Breast epithelium (tissue), 3 donors: ENCODE measurements at regions not wholly inside any gene's neighbourhood (a gene's known extent, or its start where the extent isn't known, plus 50 kb on each side); places are given as distances from the start of the nearest gene placed in this dataset.
"Not testable (repeated sequence)": the region's sequence is repeated elsewhere in the genome, so short reads cannot be mapped to it uniquely, and the experiment has no call there.

Source experiments
- CTCF ChIP-seq, 3 donors: fragments of 450-650 bp; IDR thresholded peaks; one replicate each; pipeline ENCODE4 v1.5.1; 2016 to 2017; ENCODE audit warnings: antibody characterized with exemption in 3 of 3, mild to moderate bottlenecking in 3 of 3, moderate library complexity in 3 of 3
- POLR2A ChIP-seq: fragments of 450-650 bp; IDR thresholded peaks from one replicate; pipeline ENCODE4 v1.6.1; 2016; ENCODE audit warnings: antibody characterized with exemption, mild to moderate bottlenecking, moderate library complexity
- POLR2AphosphoS5 ChIP-seq, 3 donors: sonication (generic); formaldehyde crosslinking; IDR thresholded peaks; one replicate each; pipeline ENCODE4 v1.6.1; 2017; ENCODE audit warnings: antibody characterized with exemption in 3 of 3

- TF ChIP-seq CTCF (IDR thresholded peaks at IDR 0.05); POLR2A; POLR2AphosphoS5 (IDR thresholded peaks at IDR 0.05): not testable (repeated sequence)
Measured at GRCh38 chr20:52302051-52302450, 110.5 kb upstream of the ZFP64 start.
